ENCODE measurements at regions not wholly inside any gene's neighbourhood (a gene's known extent, or its start where the extent isn't known, plus 50 kb on each side); places are given as distances from the start of the nearest gene placed in this dataset.

- no peak for TF ChIP-seq CTCF (IDR thresholded peaks at IDR 0.05)
- TF ChIP-seq POLR2AphosphoS5 (IDR thresholded peaks at IDR 0.05; ENCODE audit: low read depth, low read length) = no peak
These were observed 175.4 kb downstream of the IBTK start for GRCh38 chr6:82072121-82072521.

Data from Panc1 (cell line).